ENCODE measurements at regions not wholly inside any gene's neighbourhood (a gene's known extent, or its start where the extent isn't known, plus 50 kb on each side); places are given as distances from the start of the nearest gene placed in this dataset.
A peak's percentile ranks its signal among the peaks of the same experiment; 100 is the strongest.

DNA sequence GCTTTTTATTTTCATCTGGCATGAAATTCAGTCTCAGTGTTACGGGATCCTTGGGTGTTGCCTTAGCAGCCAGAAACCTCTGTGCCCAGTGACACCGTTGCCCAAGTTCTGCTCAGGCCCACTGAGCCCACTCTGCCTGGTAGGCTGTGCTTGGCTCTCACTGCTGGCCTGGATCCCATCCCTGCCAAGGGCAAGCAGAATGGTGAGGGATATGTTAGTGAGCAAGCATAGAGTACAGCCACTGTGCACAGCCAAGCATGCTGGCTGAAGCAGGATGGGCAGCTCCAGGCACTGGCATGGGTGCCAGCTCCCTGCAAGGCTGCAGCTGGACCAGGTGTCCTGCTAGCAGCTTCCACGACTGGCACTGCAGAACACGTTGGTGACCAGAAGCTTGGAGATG, 194.7 kb upstream of the TFPI start:
- Histone ChIP-seq H2BK20ac (ENCODE audit: low read length) (0 out of 2 replicates have a peak overlapping the region, but pooled peaks have one; percentile 66), H3K9ac (replicated peaks in 1 of 4; ENCODE audit: extremely low read depth in 1 of 4, low read depth in 3 of 4, low read length in 3 of 4) (no peak overlapping the region), H4K20me1 (replicated peaks in 1 of 2; ENCODE audit: control insufficient read depth in 1 of 2, insufficient read depth in 2 of 2, low read length in 2 of 2) (no peaks in the 10 kb centered on the region), H4K5ac (ENCODE audit: insufficient read length, low read depth, low read length) (no peak overlapping the region), H3K36me3 (ENCODE audit: control insufficient read depth in 2 of 4, insufficient read depth in 4 of 4, low read length in 3 of 4) (no peaks in the 10 kb centered on the region), H4K8ac (ENCODE audit: extremely low read depth, insufficient read depth, low read length) (no peak overlapping the region; the same call in 1 of the 2 replicates), H3K23ac (ENCODE audit: insufficient read length) (no peak overlapping the region), H3K27ac (ENCODE audit: low read depth, low read length) (no peak overlapping the region), H3K79me1 (ENCODE audit: low read depth, low read length) (no peaks in the 10 kb centered on the region), H3K23me2 (ENCODE audit: low read depth, low read length) (no peaks in the 10 kb centered on the region), H3K4ac (replicated peaks; ENCODE audit: insufficient read length, low read depth, low read length) (no peak overlapping the region), H4K91ac (replicated peaks; ENCODE audit: insufficient read length, low read length) (no peak overlapping the region), H3K4me1 (replicated peaks in 1 of 4; ENCODE audit: control insufficient read depth in 3 of 4, insufficient read depth in 4 of 4, low read length in 3 of 4) (no peaks in the 10 kb centered on the region), H3K56ac (replicated peaks; ENCODE audit: insufficient read length, low read depth, low read length) (no peak overlapping the region), H2BK5ac (ENCODE audit: low read depth, low read length) (peak overlapping the region; percentile 60; the same call in 1 of the 2 replicates), H2BK120ac (replicated peaks; ENCODE audit: low read depth, low read length) (no peak overlapping the region), H3K27me3 (replicated peaks in 1 of 4; ENCODE audit: control insufficient read depth in 3 of 4, extremely low read depth in 1 of 4, insufficient read depth in 3 of 4, low read length in 3 of 4) (no peaks in the 10 kb centered on the region), H3K4me2 (ENCODE audit: insufficient read depth in 1 of 2, low read depth in 2 of 2, low read length in 2 of 2) (no peak overlapping the region), H3K14ac (ENCODE audit: insufficient read length) (no peak overlapping the region), H3K79me2 (ENCODE audit: control insufficient read depth in 1 of 2, insufficient read depth in 2 of 2, low read length in 2 of 2) (no peaks in the 10 kb centered on the region), H2AFZ (ENCODE audit: low read length) (no peak overlapping the region), H3K4me3 (ENCODE audit: extremely low read depth in 1 of 4, insufficient read depth in 2 of 4, low read depth in 3 of 4, low read length in 4 of 4) (no peak overlapping the region), H3K18ac (ENCODE audit: extremely low read depth, low read length) (no peak overlapping the region), H2BK12ac (ENCODE audit: low read depth, low read length) (0 out of 2 replicates have a peak overlapping the region, but pooled peaks have one; percentile 39), H2AK5ac (ENCODE audit: low read depth, low read length) (no peak overlapping the region), H3K9me3 (ENCODE audit: insufficient read depth in 2 of 2, low read depth in 1 of 2, low read length in 1 of 2) (no peaks in the 10 kb centered on the region), H2BK15ac (ENCODE audit: low read length) (no peak overlapping the region)
- no peak for DNase-seq (ENCODE audit: low read depth in 1 of 2, low spot score in 2 of 2)
- 94% methylated on average over 4 of the region's 4 CpGs; no CpG with 5 or more reads in 1 of the 2 experiments for WGBS, 2 experiments (ENCODE audit: extremely low coverage in 1 of 2, insufficient coverage in 1 of 2, insufficient read length in 1 of 2, insufficient replicate concordance in 2 of 2, low coverage in 1 of 2, low lambda C conversion rate in 2 of 2, missing lambda C conversion rate in 1 of 2)
- FAIRE-seq, result no peak
- ChIA-PET POLR2A (ENCODE audit: partially characterized antibody) (no interaction called here), CTCF (ENCODE audit: partially characterized antibody) (interaction anchor here (1.5 to 1.8 kb wide), 2 partner anchors 90 to 168 kb away, joined by 5 to 7 read pairs; no protein-coding TSS in a partner anchor)
- TF ChIP-seq POLR2A (IDR thresholded peaks at IDR 0.05; ENCODE audit: control extremely low read depth in 1 of 2, low read depth in 2 of 2, low read length in 2 of 2) (no peak), EZH2 (IDR thresholded peaks at IDR 0.05; ENCODE audit: low read depth, low read length, severe bottlenecking) (no peak), POLR2AphosphoS5 (IDR thresholded peaks at IDR 0.05; ENCODE audit: low read depth, low read length) (no peak), SIRT6 (IDR thresholded peaks at IDR 0.05; ENCODE audit: low read length) (no peak), CBX8 (IDR thresholded peaks at IDR 0.05; ENCODE audit: borderline replicate concordance, low read depth, low read length) (no peak), PHF8 (conservative IDR thresholded peaks at IDR 0.05; ENCODE audit: low read depth, low read length) (no peak), EGR1 (IDR thresholded peaks at IDR 0.05; ENCODE audit: borderline replicate concordance, low read depth, low read length) (no peak), CREB1 (IDR thresholded peaks at IDR 0.05) (no peak), CTBP2 (IDR thresholded peaks at IDR 0.05; ENCODE audit: borderline replicate concordance, insufficient read depth, insufficient read length, low read length) (no peak), ZNF274 (IDR thresholded peaks at IDR 0.05; ENCODE audit: borderline replicate concordance, extremely low read depth, low read length) (no peak), SIN3A (conservative IDR thresholded peaks at IDR 0.05 in 1 of 2, IDR thresholded peaks at IDR 0.05 in 1 of 2; ENCODE audit: low read depth in 1 of 2, low read length in 2 of 2) (no peak), CEBPB (IDR thresholded peaks at IDR 0.05; ENCODE audit: low read depth, low read length) (no peak)
- TF ChIP-seq, protein P1, sequence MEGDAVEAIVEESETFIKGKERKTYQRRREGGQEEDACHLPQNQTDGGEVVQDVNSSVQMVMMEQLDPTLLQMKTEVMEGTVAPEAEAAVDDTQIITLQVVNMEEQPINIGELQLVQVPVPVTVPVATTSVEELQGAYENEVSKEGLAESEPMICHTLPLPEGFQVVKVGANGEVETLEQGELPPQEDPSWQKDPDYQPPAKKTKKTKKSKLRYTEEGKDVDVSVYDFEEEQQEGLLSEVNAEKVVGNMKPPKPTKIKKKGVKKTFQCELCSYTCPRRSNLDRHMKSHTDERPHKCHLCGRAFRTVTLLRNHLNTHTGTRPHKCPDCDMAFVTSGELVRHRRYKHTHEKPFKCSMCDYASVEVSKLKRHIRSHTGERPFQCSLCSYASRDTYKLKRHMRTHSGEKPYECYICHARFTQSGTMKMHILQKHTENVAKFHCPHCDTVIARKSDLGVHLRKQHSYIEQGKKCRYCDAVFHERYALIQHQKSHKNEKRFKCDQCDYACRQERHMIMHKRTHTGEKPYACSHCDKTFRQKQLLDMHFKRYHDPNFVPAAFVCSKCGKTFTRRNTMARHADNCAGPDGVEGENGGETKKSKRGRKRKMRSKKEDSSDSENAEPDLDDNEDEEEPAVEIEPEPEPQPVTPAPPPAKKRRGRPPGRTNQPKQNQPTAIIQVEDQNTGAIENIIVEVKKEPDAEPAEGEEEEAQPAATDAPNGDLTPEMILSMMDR (IDR thresholded peaks at IDR 0.05; ENCODE audit: control extremely low read depth in 1 of 3, insufficient read depth in 1 of 3, low read depth in 1 of 3, low read length in 3 of 3), result no peak

Data from H1 (cell line).